Loucy (cell line): ENCODE measurements at regions not wholly inside any gene's neighbourhood (a gene's known extent, or its start where the extent isn't known, plus 50 kb on each side); places are given as distances from the start of the nearest gene placed in this dataset.

Source experiments
- H2AFZ ChIP-seq: fragments of 200-600 bp; sonication (generic); 2 replicates; pipeline ENCODE4 v1.6.0; 2016; ENCODE audit warnings: antibody characterized with exemption, mild to moderate bottlenecking, low read length, moderate library complexity
- H3F3A ChIP-seq: fragments of 200-600 bp; 2 replicates; pipeline ENCODE4 v1.6.0; 2016; ENCODE audit warnings: antibody characterized with exemption, low read depth, mild to moderate bottlenecking
- H3K27me3 ChIP-seq: fragments of 200-600 bp; sonication (generic); 2 replicates; pipeline ENCODE4 v1.6.1; 2014; ENCODE audit warnings: low read length, mild to moderate bottlenecking; ENCODE audit not compliant: insufficient read depth, poor library complexity, severe bottlenecking
- H3K36me3 ChIP-seq: fragments of 200-600 bp; sonication (generic); 2 replicates; pipeline ENCODE4 v1.6.1; 2016; ENCODE audit warnings: low read length; ENCODE audit not compliant: insufficient read depth
- H3K4me1 ChIP-seq: fragments of 200-600 bp; sonication (generic); 2 replicates; pipeline ENCODE4 v1.5.1; 2014; ENCODE audit warnings: low read length, mild to moderate bottlenecking; ENCODE audit not compliant: insufficient read depth, poor library complexity, severe bottlenecking
- H3K4me2 ChIP-seq: fragments of 200-600 bp; sonication (generic); 2 replicates; pipeline ENCODE4 v1.6.0; 2014; ENCODE audit warnings: antibody characterized with exemption, low read length, low read depth, mild to moderate bottlenecking; ENCODE audit not compliant: poor library complexity, severe bottlenecking
- H3K4me3 ChIP-seq: fragments of 200-600 bp; sonication (generic); 2 replicates; pipeline ENCODE4 v1.5.1; 2014; ENCODE audit warnings: low read length, mild to moderate bottlenecking, mixed read lengths; ENCODE audit not compliant: poor library complexity, severe bottlenecking
- H3K79me2 ChIP-seq: fragments of 200-600 bp; sonication (generic); 2 replicates; pipeline ENCODE4 v1.6.1; 2014; ENCODE audit warnings: low read length; ENCODE audit not compliant: insufficient read depth
- H3K9ac ChIP-seq: fragments of 200-600 bp; sonication (generic); 2 replicates; pipeline ENCODE4 v1.6.0; 2014; ENCODE audit warnings: mild to moderate bottlenecking, low read depth, low read length, moderate library complexity; ENCODE audit not compliant: poor library complexity, severe bottlenecking
- H3K9me2 ChIP-seq: fragments of 200-600 bp; sonication (generic); replicated peaks from 2 replicates; pipeline ENCODE4 v1.6.1; 2016; ENCODE audit warnings: low read depth, low read length, mixed read lengths
- H3K9me3 ChIP-seq: fragments of 200-600 bp; sonication (generic); 2 replicates; pipeline ENCODE4 v1.6.1; 2014; ENCODE audit warnings: mild to moderate bottlenecking, antibody characterized with exemption, low read length, low read depth; ENCODE audit not compliant: insufficient read depth
- H4K20me1 ChIP-seq: fragments of 200-600 bp; sonication (generic); 2 replicates; pipeline ENCODE4 v1.6.0; 2014; ENCODE audit warnings: antibody characterized with exemption, low read length, mild to moderate bottlenecking; ENCODE audit not compliant: insufficient read depth, poor library complexity, severe bottlenecking
- EZH2phosphoT487 ChIP-seq: fragments of 200-600 bp; IDR thresholded peaks from 2 replicates; pipeline ENCODE4 v1.6.1; 2018; ENCODE audit warnings: antibody characterized with exemption, mild to moderate bottlenecking, moderate library complexity, borderline replicate concordance
- TF ChIP-seq, protein P1 (sequence below): fragments of 200-600 bp; sonication (generic); conservative IDR thresholded peaks from 2 replicates; pipeline ENCODE4 v1.5.1; 2014; ENCODE audit warnings: mild to moderate bottlenecking, antibody characterized with exemption, low read length

DNA sequence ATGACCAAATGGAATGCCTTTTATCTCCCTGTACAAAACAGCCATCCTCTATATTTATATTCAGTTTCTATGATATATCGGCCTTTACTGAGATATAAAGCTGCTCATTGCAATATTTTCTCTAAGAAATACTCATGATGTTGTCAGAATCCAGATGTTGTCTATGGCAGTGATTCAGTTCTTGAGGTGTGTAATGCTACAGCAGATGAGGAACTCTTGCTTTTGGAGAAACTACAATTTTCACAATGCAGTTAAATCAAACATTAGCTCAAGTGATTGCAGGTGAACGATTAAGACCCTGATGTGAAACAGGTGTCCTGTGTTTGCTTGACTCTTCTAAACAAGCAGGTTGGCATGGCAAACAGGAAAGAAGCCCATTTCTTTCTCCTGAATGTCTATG lies 256.2 kb upstream of the CDH20 start:
- Histone ChIP-seq H4K20me1 (no peaks in the 10 kb centered on the region), H3K9me3 (no peaks in the 10 kb centered on the region), H3K4me2 (no peak overlapping the region), H3K36me3 (no peaks in the 10 kb centered on the region), H2AFZ (no peak overlapping the region), H3K4me3 (no peak overlapping the region), H3K9ac (no peak overlapping the region), H3K9me2 (0 out of 2 replicates have a peak, but pooled peaks cover 3% of the 10 kb centered on the region), H3F3A (no peaks in the 10 kb centered on the region), H3K27me3 (no peaks in the 10 kb centered on the region), H3K4me1 (no peaks in the 10 kb centered on the region), H3K79me2 (no peaks in the 10 kb centered on the region)
- TF ChIP-seq EZH2phosphoT487 = no peak
- TF ChIP-seq, protein P1, sequence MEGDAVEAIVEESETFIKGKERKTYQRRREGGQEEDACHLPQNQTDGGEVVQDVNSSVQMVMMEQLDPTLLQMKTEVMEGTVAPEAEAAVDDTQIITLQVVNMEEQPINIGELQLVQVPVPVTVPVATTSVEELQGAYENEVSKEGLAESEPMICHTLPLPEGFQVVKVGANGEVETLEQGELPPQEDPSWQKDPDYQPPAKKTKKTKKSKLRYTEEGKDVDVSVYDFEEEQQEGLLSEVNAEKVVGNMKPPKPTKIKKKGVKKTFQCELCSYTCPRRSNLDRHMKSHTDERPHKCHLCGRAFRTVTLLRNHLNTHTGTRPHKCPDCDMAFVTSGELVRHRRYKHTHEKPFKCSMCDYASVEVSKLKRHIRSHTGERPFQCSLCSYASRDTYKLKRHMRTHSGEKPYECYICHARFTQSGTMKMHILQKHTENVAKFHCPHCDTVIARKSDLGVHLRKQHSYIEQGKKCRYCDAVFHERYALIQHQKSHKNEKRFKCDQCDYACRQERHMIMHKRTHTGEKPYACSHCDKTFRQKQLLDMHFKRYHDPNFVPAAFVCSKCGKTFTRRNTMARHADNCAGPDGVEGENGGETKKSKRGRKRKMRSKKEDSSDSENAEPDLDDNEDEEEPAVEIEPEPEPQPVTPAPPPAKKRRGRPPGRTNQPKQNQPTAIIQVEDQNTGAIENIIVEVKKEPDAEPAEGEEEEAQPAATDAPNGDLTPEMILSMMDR = no peak

DNA sequence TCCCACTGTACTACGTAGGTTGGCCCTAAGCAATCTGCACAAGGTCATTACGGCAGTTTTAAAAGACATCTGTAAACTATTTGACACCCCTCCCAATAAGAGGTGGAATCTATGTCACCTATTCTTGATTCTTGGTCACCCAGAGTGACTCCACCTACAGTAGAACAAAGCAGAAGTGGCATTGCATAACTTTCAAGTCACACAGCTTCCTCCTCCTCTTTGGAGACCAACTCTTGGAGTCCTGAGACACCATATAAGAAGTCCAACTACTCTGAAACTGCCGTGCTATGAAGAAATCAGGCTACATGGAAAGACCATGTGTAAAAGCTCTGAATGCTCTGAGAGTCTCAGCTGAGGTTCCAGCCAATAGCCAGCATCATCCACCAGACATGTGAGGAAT lies 253.5 kb upstream of the CDH20 start:
- H3K27me3 ChIP-seq = no peaks in the 10 kb centered on the region
- no peaks in the 10 kb centered on the region for H3F3A ChIP-seq
- no peaks in the 10 kb centered on the region for H3K4me1 ChIP-seq
- H3K9ac ChIP-seq = no peak overlapping the region
- H3K36me3 ChIP-seq = no peaks in the 10 kb centered on the region
- no peaks in the 10 kb centered on the region for H3K9me3 ChIP-seq
- no peak overlapping the region for H3K4me2 ChIP-seq
- no peak for TF ChIP-seq EZH2phosphoT487
- TF ChIP-seq, protein P1 = no peak
- no peaks in the 10 kb centered on the region for H3K79me2 ChIP-seq
- no peak overlapping the region for H2AFZ ChIP-seq
- no peaks in the 10 kb centered on the region for H4K20me1 ChIP-seq
- no peak overlapping the region for H3K4me3 ChIP-seq
- H3K9me2 ChIP-seq = no peaks in the 10 kb centered on the region

GRCh38 chr18:61080954-61081528 lies 252.2 kb upstream of the CDH20 start:
- H2AFZ ChIP-seq = no peak overlapping the region
- no peaks in the 10 kb centered on the region for H3K79me2 ChIP-seq
- no peaks in the 10 kb centered on the region for H3F3A ChIP-seq
- no peaks in the 10 kb centered on the region for H3K9me3 ChIP-seq
- H3K4me3 ChIP-seq = no peak overlapping the region
- H3K4me2 ChIP-seq = no peak overlapping the region
- no peaks in the 10 kb centered on the region for H3K4me1 ChIP-seq
- no peak overlapping the region for H3K9ac ChIP-seq
- TF ChIP-seq, protein P1 = no peak
- no peak for TF ChIP-seq EZH2phosphoT487
- no peaks in the 10 kb centered on the region for H3K36me3 ChIP-seq
- no peaks in the 10 kb centered on the region for H4K20me1 ChIP-seq
- no peaks in the 10 kb centered on the region for H3K27me3 ChIP-seq
- no peaks in the 10 kb centered on the region for H3K9me2 ChIP-seq
